Keratinocyte (primary cell): ENCODE measurements at regions not wholly inside any gene's neighbourhood (a gene's known extent, or its start where the extent isn't known, plus 50 kb on each side); places are given as distances from the start of the nearest gene placed in this dataset.

Experiments
- DNase-seq: peaks from one replicate; pipeline ENCODE4 v3.0.0-alpha.2; 2011; ENCODE audit warnings: low read depth, missing footprints, low spot score
- FAIRE-seq: peaks from 2 replicates; lab custom pipeline; 2011; peaks lifted over from hg19 to GRCh38; lab: Jason Lieb, UNC
- H2AFZ ChIP-seq: 2 replicates; pipeline ENCODE4 v1.6.0; 2012; ENCODE audit warnings: low read length, control low read depth, inconsistent platforms; ENCODE audit not compliant: control insufficient read depth
- H3K27ac ChIP-seq: 2 replicates; pipeline ENCODE4 v1.5.1; 2011; ENCODE audit warnings: low read length; ENCODE audit not compliant: control insufficient read depth, insufficient read depth
- H3K27me3 ChIP-seq: 3 replicates; pipeline ENCODE4 v1.6.0; 2011; ENCODE audit warnings: low read length; ENCODE audit not compliant: control insufficient read depth, insufficient read depth; ENCODE audit errors: extremely low read depth
- H3K36me3 ChIP-seq, 2 experiments: 2 replicates in 1 of 2; 3 replicates in 1 of 2; pipeline ENCODE4 v1.5.1; 2011; ENCODE audit warnings: low read length in 2 of 2, mild to moderate bottlenecking in 1 of 2; ENCODE audit not compliant: control insufficient read depth in 2 of 2, insufficient read depth in 2 of 2; ENCODE audit errors: extremely low read depth in 1 of 2
- H3K4me1 ChIP-seq: 3 replicates; pipeline ENCODE4 v1.5.1; 2011; ENCODE audit warnings: low read length; ENCODE audit not compliant: control insufficient read depth, insufficient read depth; ENCODE audit errors: extremely low read depth
- H3K4me2 ChIP-seq: 3 replicates; pipeline ENCODE4 v1.6.0; 2011; ENCODE audit warnings: low read depth, low read length; ENCODE audit not compliant: control insufficient read depth, insufficient read depth; ENCODE audit errors: extremely low read depth
- H3K4me3 ChIP-seq, 3 experiments: fragments of 200-600 bp in 1 of 3; sonication (generic) in 1 of 3; 2 replicates in 2 of 3; 3 replicates in 1 of 3; pipeline ENCODE4 v1.5.1; 2011 to 2016; ENCODE audit warnings: low read length in 3 of 3, mild to moderate bottlenecking in 3 of 3, control low read depth in 2 of 3, inconsistent platforms in 1 of 3, low read depth in 1 of 3, mixed read lengths in 1 of 3, mixed run types in 1 of 3, moderate library complexity in 1 of 3; ENCODE audit not compliant: control insufficient read depth in 2 of 3, insufficient read depth in 2 of 3; ENCODE audit errors: extremely low read depth in 1 of 3
- H3K79me2 ChIP-seq: 2 replicates; pipeline ENCODE4 v1.6.0; 2012; ENCODE audit warnings: low read length; ENCODE audit not compliant: control insufficient read depth, insufficient read depth
- H3K9ac ChIP-seq: 3 replicates; pipeline ENCODE4 v1.6.0; 2011; ENCODE audit warnings: low read length; ENCODE audit not compliant: control insufficient read depth, insufficient read depth; ENCODE audit errors: extremely low read depth
- H3K9me1 ChIP-seq: 3 replicates; pipeline ENCODE4 v1.6.0; 2011; ENCODE audit warnings: low read length; ENCODE audit not compliant: control insufficient read depth, insufficient read depth; ENCODE audit errors: extremely low read depth
- H3K9me3 ChIP-seq: 2 replicates; pipeline ENCODE4 v1.5.1; 2012; ENCODE audit warnings: low read depth, low read length; ENCODE audit not compliant: control insufficient read depth
- H4K20me1 ChIP-seq: 3 replicates; pipeline ENCODE4 v1.6.0; 2011; ENCODE audit warnings: low read length; ENCODE audit not compliant: control insufficient read depth, insufficient read depth; ENCODE audit errors: extremely low read depth
- EZH2 ChIP-seq: IDR thresholded peaks from one replicate; pipeline ENCODE4 v1.6.1; 2012; ENCODE audit warnings: inconsistent platforms, mild to moderate bottlenecking, low read length, moderate library complexity
- dilution Hi-C: fragments of 300-500 bp; cut with MboI; formaldehyde crosslinking; loops from one replicate; pipeline ENCODE4 v1.7.0; 2020; ENCODE audit warnings: low sequenced_read_pairs; ENCODE audit not compliant: extremely low pct_ligation_motif_present
- TF ChIP-seq, protein P1 (sequence below), 3 experiments: IDR thresholded peaks in 1 of 3; conservative IDR thresholded peaks in 1 of 3; optimal IDR thresholded peaks in 1 of 3; 2 replicates in 2 of 3; 3 replicates in 1 of 3; pipeline versions ENCODE3 to v1.5.1; 2011; ENCODE audit warnings: low read length in 3 of 3, mild to moderate bottlenecking in 3 of 3, moderate library complexity in 2 of 3, control low read depth in 1 of 3, inconsistent platforms in 1 of 3; ENCODE audit not compliant: insufficient read depth in 2 of 3; ENCODE audit errors: extremely low read depth in 1 of 3

DNA sequence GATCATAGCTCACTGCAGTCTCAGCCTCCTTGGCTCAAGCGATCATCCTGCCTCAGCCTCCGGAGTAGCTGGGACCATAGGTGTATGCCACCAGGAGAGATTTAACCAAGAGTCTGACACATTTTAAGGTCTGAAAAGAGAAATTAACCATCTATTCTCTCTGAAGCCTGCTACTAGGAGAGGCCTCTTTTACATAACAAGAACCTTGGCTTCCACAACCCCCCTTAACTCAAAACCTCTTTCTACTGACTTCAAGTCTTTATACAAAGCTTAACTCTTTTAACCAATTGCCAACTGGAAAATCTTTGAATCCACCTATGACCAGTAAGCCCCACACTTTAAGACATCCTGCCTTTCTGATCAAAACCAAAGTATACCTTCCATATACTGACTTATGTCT is 279.9 kb upstream of the CELF4 start:
- no peak overlapping the region for H3K4me2 ChIP-seq
- dilution Hi-C loops, result no loop called here
- no peak overlapping the region for H3K4me3 ChIP-seq
- no peak overlapping the region for H3K27ac ChIP-seq
- no peak overlapping the region for H3K9ac ChIP-seq
- no peaks in the 10 kb centered on the region for H3K9me3 ChIP-seq
- H3K9me1 ChIP-seq, result no peaks in the 10 kb centered on the region
- no peaks in the 10 kb centered on the region for H3K79me2 ChIP-seq
- no peaks in the 10 kb centered on the region for H3K36me3 ChIP-seq
- H2AFZ ChIP-seq, result no peak overlapping the region
- H3K27me3 ChIP-seq, result no peaks in the 10 kb centered on the region
- DNase-seq (no peak), FAIRE-seq (no peak)
- no peaks in the 10 kb centered on the region for H3K4me1 ChIP-seq
- TF ChIP-seq EZH2, result no peak
- TF ChIP-seq, protein P1, sequence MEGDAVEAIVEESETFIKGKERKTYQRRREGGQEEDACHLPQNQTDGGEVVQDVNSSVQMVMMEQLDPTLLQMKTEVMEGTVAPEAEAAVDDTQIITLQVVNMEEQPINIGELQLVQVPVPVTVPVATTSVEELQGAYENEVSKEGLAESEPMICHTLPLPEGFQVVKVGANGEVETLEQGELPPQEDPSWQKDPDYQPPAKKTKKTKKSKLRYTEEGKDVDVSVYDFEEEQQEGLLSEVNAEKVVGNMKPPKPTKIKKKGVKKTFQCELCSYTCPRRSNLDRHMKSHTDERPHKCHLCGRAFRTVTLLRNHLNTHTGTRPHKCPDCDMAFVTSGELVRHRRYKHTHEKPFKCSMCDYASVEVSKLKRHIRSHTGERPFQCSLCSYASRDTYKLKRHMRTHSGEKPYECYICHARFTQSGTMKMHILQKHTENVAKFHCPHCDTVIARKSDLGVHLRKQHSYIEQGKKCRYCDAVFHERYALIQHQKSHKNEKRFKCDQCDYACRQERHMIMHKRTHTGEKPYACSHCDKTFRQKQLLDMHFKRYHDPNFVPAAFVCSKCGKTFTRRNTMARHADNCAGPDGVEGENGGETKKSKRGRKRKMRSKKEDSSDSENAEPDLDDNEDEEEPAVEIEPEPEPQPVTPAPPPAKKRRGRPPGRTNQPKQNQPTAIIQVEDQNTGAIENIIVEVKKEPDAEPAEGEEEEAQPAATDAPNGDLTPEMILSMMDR (optimal IDR thresholded peaks at IDR 0.05 in 1 of 3, IDR thresholded peaks at IDR 0.05 in 1 of 3, conservative IDR thresholded peaks at IDR 0.05 in 1 of 3; ENCODE audit: extremely low read depth in 1 of 3, insufficient read depth in 2 of 3, low read length in 3 of 3), result no peak
- no peaks in the 10 kb centered on the region for H4K20me1 ChIP-seq

DNA sequence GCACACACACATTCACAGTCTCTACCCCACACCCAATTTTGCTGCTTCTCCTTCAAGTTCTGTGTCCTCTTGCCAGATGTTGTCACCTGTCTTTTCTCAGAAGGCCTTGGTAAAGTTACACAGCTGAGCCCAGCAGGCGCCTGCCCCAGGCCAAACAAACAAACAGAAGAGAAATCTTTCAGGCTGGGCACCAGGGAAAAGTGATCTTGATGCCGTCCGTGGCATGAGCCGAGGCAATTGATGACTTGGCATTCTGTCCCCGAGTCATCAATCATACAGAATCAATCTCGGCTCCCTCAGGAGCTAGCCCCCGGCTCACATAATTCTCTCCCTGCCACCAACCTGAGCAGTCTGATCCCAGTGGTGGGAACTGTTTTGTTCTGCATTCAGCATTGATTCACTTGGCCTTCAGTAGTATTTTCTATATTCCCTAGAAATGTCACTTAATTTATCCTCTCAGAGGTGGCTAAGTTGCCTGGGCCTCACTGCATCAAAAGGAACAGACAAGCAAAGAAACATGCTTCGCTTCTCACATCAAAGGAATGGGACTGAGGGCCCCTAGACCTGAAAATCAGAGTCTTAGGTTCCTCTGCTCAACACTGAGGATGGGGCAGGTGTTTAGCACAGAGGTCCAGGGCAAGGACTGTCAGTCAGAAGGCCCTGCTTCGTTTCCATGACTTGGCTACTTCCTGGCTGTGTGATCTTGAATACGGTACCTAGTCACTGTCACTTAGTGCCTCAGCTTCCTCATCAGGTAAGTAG is 278.8 kb upstream of the CELF4 start:
- no peak overlapping the region for H3K9ac ChIP-seq
- no peaks in the 10 kb centered on the region for H3K79me2 ChIP-seq
- no peak for FAIRE-seq
- H2AFZ ChIP-seq, result no peak overlapping the region
- H3K4me2 ChIP-seq, result no peak overlapping the region
- no peaks in the 10 kb centered on the region for H3K9me3 ChIP-seq
- dilution Hi-C loops, result no loop called here
- H3K27ac ChIP-seq, result no peak overlapping the region
- H3K27me3 ChIP-seq, result no peaks in the 10 kb centered on the region
- no peaks in the 10 kb centered on the region for H3K9me1 ChIP-seq
- no peak for DNase-seq
- H3K36me3 ChIP-seq, result no peaks in the 10 kb centered on the region
- H4K20me1 ChIP-seq, result no peaks in the 10 kb centered on the region
- no peak for TF ChIP-seq EZH2
- H3K4me1 ChIP-seq, result no peaks in the 10 kb centered on the region
- H3K4me3 ChIP-seq, result no peak overlapping the region

DNA sequence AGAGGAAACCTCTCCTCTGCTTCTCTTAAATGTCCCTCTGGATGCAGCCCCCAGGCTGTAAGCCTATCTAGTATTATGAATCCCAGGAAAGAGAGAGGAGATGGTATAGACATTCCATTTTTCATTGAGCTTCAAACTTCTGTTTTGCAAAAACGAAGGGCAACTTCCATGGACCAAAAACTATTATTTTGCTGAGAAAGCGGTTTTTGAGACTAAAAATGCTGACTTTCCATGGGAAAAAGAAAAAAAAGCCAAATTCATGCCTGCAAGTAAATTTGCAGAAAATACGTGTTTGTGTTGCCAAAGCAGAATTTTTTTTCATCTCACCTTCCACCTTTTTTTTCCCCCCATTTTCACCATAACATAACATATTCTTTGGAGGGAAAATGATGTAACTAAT is 272.5 kb upstream of the CELF4 start:
- FAIRE-seq (no peak), DNase-seq (no peak)
- Histone ChIP-seq H3K4me2 (no peak overlapping the region), H3K9me3 (no peaks in the 10 kb centered on the region), H3K27ac (no peak overlapping the region), H3K27me3 (no peaks in the 10 kb centered on the region), H2AFZ (no peak overlapping the region), H3K4me3 (no peak overlapping the region), H3K4me1 (no peaks in the 10 kb centered on the region), H3K9ac (no peak overlapping the region), H3K9me1 (no peaks in the 10 kb centered on the region), H4K20me1 (no peaks in the 10 kb centered on the region), H3K36me3 (no peaks in the 10 kb centered on the region), H3K79me2 (no peaks in the 10 kb centered on the region)
- TF ChIP-seq, protein P1 (optimal IDR thresholded peaks at IDR 0.05 in 1 of 3, IDR thresholded peaks at IDR 0.05 in 1 of 3, conservative IDR thresholded peaks at IDR 0.05 in 1 of 3; ENCODE audit: extremely low read depth in 1 of 3, insufficient read depth in 2 of 3, low read length in 3 of 3), result no peak
- TF ChIP-seq EZH2, result no peak
- dilution Hi-C loops, result no loop called here
